GM19239 (cell line): ENCODE measurements at regions not wholly inside any gene's neighbourhood (a gene's known extent, or its start where the extent isn't known, plus 50 kb on each side); places are given as distances from the start of the nearest gene placed in this dataset.
"Not testable (repeated sequence)": the region's sequence is repeated elsewhere in the genome, so short reads cannot be mapped to it uniquely, and the experiment has no call there.

Experiments used
- DNase-seq: peaks from one replicate; pipeline ENCODE4 v3.0.0; 2011; ENCODE audit warnings: low spot score; ENCODE audit not compliant: insufficient read length
- FAIRE-seq: peaks from 2 replicates; lab custom pipeline; 2011; peaks lifted over from hg19 to GRCh38; lab: Jason Lieb, UNC

GRCh38 chr1:187756684-187757083 lies 927.9 kb downstream of the PLA2G4A start:
- FAIRE-seq, DNase-seq: not testable (repeated sequence)

GRCh38 chr1:187759825-187760333 lies 931.1 kb downstream of the PLA2G4A start:
- DNase-seq (no peak), FAIRE-seq (no peak)

- FAIRE-seq (no peak), DNase-seq (no peak)
Measured at GRCh38 chr1:187762118-187762517, 933.4 kb downstream of the PLA2G4A start.

GRCh38 chr1:187763465-187763864 lies 934.7 kb downstream of the PLA2G4A start:
- FAIRE-seq (no peak), DNase-seq (no peak)

GRCh38 chr1:187763976-187764375 lies 935.2 kb downstream of the PLA2G4A start:
- FAIRE-seq (no peak), DNase-seq (no peak)

GRCh38 chr1:187771396-187771795 lies 942.6 kb downstream of the PLA2G4A start:
- DNase-seq (no peak), FAIRE-seq (no peak)

GRCh38 chr1:187773168-187773567 lies 944.4 kb downstream of the PLA2G4A start:
- DNase-seq (no peak), FAIRE-seq (no peak)

GRCh38 chr1:187787736-187788135 lies 959.0 kb downstream of the PLA2G4A start:
- DNase-seq: no peak
- no peak for FAIRE-seq

GRCh38 chr1:187788718-187789117 lies 960.0 kb downstream of the PLA2G4A start:
- FAIRE-seq: no peak

GRCh38 chr1:187790724-187791123 lies 962.0 kb downstream of the PLA2G4A start:
- DNase-seq (no peak), FAIRE-seq (no peak)

More at GRCh38 chr1:187788718-187789117, 960.0 kb downstream of the PLA2G4A start:
- DNase-seq: no peak

GRCh38 chr1:187794561-187794960 lies 965.8 kb downstream of the PLA2G4A start:
- FAIRE-seq: no peak
- DNase-seq: no peak

GRCh38 chr1:187809549-187809948 lies 980.8 kb downstream of the PLA2G4A start:
- FAIRE-seq (no peak), DNase-seq (no peak)

GRCh38 chr1:187816646-187817045 lies 987.9 kb downstream of the PLA2G4A start:
- no peak for FAIRE-seq

GRCh38 chr1:187817782-187818181 lies 989.0 kb downstream of the PLA2G4A start:
- DNase-seq (no peak), FAIRE-seq (no peak)

More at GRCh38 chr1:187816646-187817045, 987.9 kb downstream of the PLA2G4A start:
- DNase-seq: no peak

GRCh38 chr1:187819086-187819485 lies 990.3 kb downstream of the PLA2G4A start:
- DNase-seq: no peak
- FAIRE-seq: no peak

GRCh38 chr1:187836557-187836956 lies 1007.8 kb downstream of the PLA2G4A start:
- no peak for DNase-seq
- no peak for FAIRE-seq

GRCh38 chr1:187837787-187838186 lies 1009.0 kb downstream of the PLA2G4A start:
- no peak for DNase-seq
- no peak for FAIRE-seq

GRCh38 chr1:187838335-187839293 lies 1009.9 kb downstream of the PLA2G4A start:
- no peak for DNase-seq
- no peak for FAIRE-seq

GRCh38 chr1:187839873-187840272 lies 1011.1 kb downstream of the PLA2G4A start:
- DNase-seq: no peak
- FAIRE-seq: no peak

- FAIRE-seq (no peak), DNase-seq (no peak)
Measured at GRCh38 chr1:187840557-187840956, 1011.8 kb downstream of the PLA2G4A start.

- no peak for DNase-seq
Measured at GRCh38 chr1:187842406-187843165, 1013.8 kb downstream of the PLA2G4A start.

More at GRCh38 chr1:187842406-187843165, 1013.8 kb downstream of the PLA2G4A start:
- FAIRE-seq: no peak
